SU-DHL-6 (cell line): ENCODE measurements at regions not wholly inside any gene's neighbourhood (a gene's known extent, or its start where the extent isn't known, plus 50 kb on each side); places are given as distances from the start of the nearest gene placed in this dataset.

Experiments
- CTCF ChIP-seq: fragments of 200-600 bp; sonication (generic); IDR thresholded peaks from one replicate; pipeline ENCODE4 v1.5.1; 2017; ENCODE audit warnings: antibody characterized with exemption, mild to moderate bottlenecking, low read length, moderate library complexity; ENCODE audit not compliant: insufficient read depth, poor library complexity, severe bottlenecking
- EZH2phosphoT487 ChIP-seq: fragments of 200-600 bp; sonication (generic), shearing (Covaris generic); conservative IDR thresholded peaks from 2 replicates; pipeline ENCODE4 v1.6.1; 2018; ENCODE audit warnings: mild to moderate bottlenecking, antibody characterized with exemption, low read length, moderate library complexity, mixed read lengths

GRCh38 chr14:30277268-30277667 lies 281.7 kb upstream of the G2E3 start:
- TF ChIP-seq CTCF (no peak), EZH2phosphoT487 (no peak)
